GM12878 (cell line): ENCODE measurements at regions not wholly inside any gene's neighbourhood (a gene's known extent, or its start where the extent isn't known, plus 50 kb on each side); places are given as distances from the start of the nearest gene placed in this dataset.

Experiments
- CBFB ChIP-seq: IDR thresholded peaks from 2 replicates; pipeline ENCODE4 v1.6.1; 2016; ENCODE audit warnings: antibody characterized with exemption, low read depth
- CTCF ChIP-seq, 3 experiments: IDR thresholded peaks in 2 of 3; conservative IDR thresholded peaks in 1 of 3; 2 replicates each; pipeline ENCODE4 v1.5.1; 2011; ENCODE audit warnings: low read depth in 3 of 3, low read length in 3 of 3, mild to moderate bottlenecking in 3 of 3, control low read depth in 2 of 3, moderate library complexity in 2 of 3, inconsistent platforms in 1 of 3, mixed read lengths in 1 of 3; ENCODE audit not compliant: control insufficient read depth in 2 of 3, insufficient read depth in 1 of 3; ENCODE audit errors: extremely low read depth in 1 of 3
- GATAD2B ChIP-seq: fragments of 450-650 bp; conservative IDR thresholded peaks from 2 replicates; pipeline ENCODE4 v1.6.1; 2017; ENCODE audit warnings: low read depth, mild to moderate bottlenecking, moderate library complexity
- NFIC ChIP-seq: IDR thresholded peaks from 2 replicates; pipeline ENCODE4 v1.6.1; 2012; ENCODE audit warnings: low read depth, mild to moderate bottlenecking, inconsistent platforms, low read length, moderate library complexity
- SREBF1 ChIP-seq: IDR thresholded peaks from 2 replicates; pipeline ENCODE4 v1.6.1; 2012; ENCODE audit warnings: mild to moderate bottlenecking, low read length
- STAT3 ChIP-seq: IDR thresholded peaks from 2 replicates; pipeline ENCODE4 v1.6.1; 2011; ENCODE audit warnings: low read depth, low read length, improper control_type of control experiment

GRCh38 chr2:12452185-12452584, 264.6 kb upstream of the TRIB2 start:
- TF ChIP-seq CTCF (IDR thresholded peaks at IDR 0.05 in 2 of 3, conservative IDR thresholded peaks at IDR 0.05 in 1 of 3; ENCODE audit: control insufficient read depth in 2 of 3, extremely low read depth in 1 of 3, insufficient read depth in 1 of 3, low read depth in 3 of 3, low read length in 3 of 3) (no peak), NFIC (no peak), STAT3 (no peak), SREBF1 (no peak), GATAD2B (no peak), CBFB (no peak)
